ENCODE measurements at regions not wholly inside any gene's neighbourhood (a gene's known extent, or its start where the extent isn't known, plus 50 kb on each side); places are given as distances from the start of the nearest gene placed in this dataset.

GRCh38 chr6:55047451-55048044, 126.8 kb upstream of the HCRTR2 start:
- Histone ChIP-seq H3K36me3 (ENCODE audit: low read length) (no peaks in the 10 kb centered on the region), H3K79me2 (ENCODE audit: insufficient read depth, low read length) (no peaks in the 10 kb centered on the region), H3F3A (ENCODE audit: insufficient read depth) (no peaks in the 10 kb centered on the region), H3K27me3 (ENCODE audit: low read length) (no peaks in the 10 kb centered on the region), H3K9ac (ENCODE audit: low read length) (no peak overlapping the region), H3K27ac (ENCODE audit: low read depth, low read length) (no peak overlapping the region), H3K9me3 (ENCODE audit: insufficient read depth, low read length) (no peaks in the 10 kb centered on the region), H4K20me1 (ENCODE audit: low read depth, low read length) (no peaks in the 10 kb centered on the region), H3K9me2 (replicated peaks; ENCODE audit: insufficient read depth, low read length) (no peaks in the 10 kb centered on the region), H2AFZ (ENCODE audit: low read depth, low read length, severe bottlenecking) (no peak overlapping the region), H3K4me3 (ENCODE audit: insufficient read depth, low read length, poor library complexity, severe bottlenecking) (no peak overlapping the region), H3K4me2 (ENCODE audit: low read depth, low read length, poor library complexity, severe bottlenecking) (no peak overlapping the region)
- no peak for TF ChIP-seq CTCF (IDR thresholded peaks at IDR 0.05; ENCODE audit: insufficient read depth, low read length, poor library complexity, severe bottlenecking)
- no peak for TF ChIP-seq EZH2phosphoT487 (conservative IDR thresholded peaks at IDR 0.05; ENCODE audit: low read length)

GRCh38 chr6:55049866-55050265, 124.4 kb upstream of the HCRTR2 start:
- H4K20me1 ChIP-seq (ENCODE audit: low read depth, low read length): no peaks in the 10 kb centered on the region
- no peaks in the 10 kb centered on the region for H3K9me2 ChIP-seq (replicated peaks; ENCODE audit: insufficient read depth, low read length)
- no peak overlapping the region for H3K4me2 ChIP-seq (ENCODE audit: low read depth, low read length, poor library complexity, severe bottlenecking)
- H3F3A ChIP-seq (ENCODE audit: insufficient read depth): no peaks in the 10 kb centered on the region
- H3K4me3 ChIP-seq (ENCODE audit: insufficient read depth, low read length, poor library complexity, severe bottlenecking): no peak overlapping the region
- H3K9me3 ChIP-seq (ENCODE audit: insufficient read depth, low read length): no peaks in the 10 kb centered on the region
- H3K27me3 ChIP-seq (ENCODE audit: low read length): no peaks in the 10 kb centered on the region
- no peak overlapping the region for H2AFZ ChIP-seq (ENCODE audit: low read depth, low read length, severe bottlenecking)
- H3K9ac ChIP-seq (ENCODE audit: low read length): no peak overlapping the region
- no peaks in the 10 kb centered on the region for H3K79me2 ChIP-seq (ENCODE audit: insufficient read depth, low read length)
- H3K36me3 ChIP-seq (ENCODE audit: low read length): no peaks in the 10 kb centered on the region
- no peak overlapping the region for H3K27ac ChIP-seq (ENCODE audit: low read depth, low read length)
- no peak for TF ChIP-seq CTCF (IDR thresholded peaks at IDR 0.05; ENCODE audit: insufficient read depth, low read length, poor library complexity, severe bottlenecking)
- TF ChIP-seq EZH2phosphoT487 (conservative IDR thresholded peaks at IDR 0.05; ENCODE audit: low read length): no peak

GRCh38 chr6:55052846-55053245, 121.5 kb upstream of the HCRTR2 start:
- Histone ChIP-seq H3K4me2 (ENCODE audit: low read depth, low read length, poor library complexity, severe bottlenecking) (no peak overlapping the region), H3K9me3 (ENCODE audit: insufficient read depth, low read length) (no peaks in the 10 kb centered on the region), H3K4me3 (ENCODE audit: insufficient read depth, low read length, poor library complexity, severe bottlenecking) (no peak overlapping the region), H3K9ac (ENCODE audit: low read length) (no peak overlapping the region), H2AFZ (ENCODE audit: low read depth, low read length, severe bottlenecking) (no peak overlapping the region), H3K79me2 (ENCODE audit: insufficient read depth, low read length) (no peaks in the 10 kb centered on the region), H3F3A (ENCODE audit: insufficient read depth) (no peaks in the 10 kb centered on the region), H3K9me2 (replicated peaks; ENCODE audit: insufficient read depth, low read length) (no peaks in the 10 kb centered on the region), H3K27ac (ENCODE audit: low read depth, low read length) (no peak overlapping the region), H3K36me3 (ENCODE audit: low read length) (no peaks in the 10 kb centered on the region), H4K20me1 (ENCODE audit: low read depth, low read length) (0 out of 2 replicates have a peak, but pooled peaks cover 3% of the 10 kb centered on the region), H3K27me3 (ENCODE audit: low read length) (no peaks in the 10 kb centered on the region)
- no peak for TF ChIP-seq EZH2phosphoT487 (conservative IDR thresholded peaks at IDR 0.05; ENCODE audit: low read length)
- TF ChIP-seq CTCF (IDR thresholded peaks at IDR 0.05; ENCODE audit: insufficient read depth, low read length, poor library complexity, severe bottlenecking): no peak
